IgD-negative memory B cell (primary cell): ENCODE measurements at regions not wholly inside any gene's neighbourhood (a gene's known extent, or its start where the extent isn't known, plus 50 kb on each side); places are given as distances from the start of the nearest gene placed in this dataset.

Experiments
- H3K27ac Mint-ChIP-seq, 3 donors: one replicate each; pipeline ENCODE4 v1.8.0; 2020 to 2022; ENCODE audit warnings: mild to moderate bottlenecking in 3 of 3, mixed read lengths in 3 of 3, moderate library complexity in 1 of 3
- H3K27me3 Mint-ChIP-seq: one replicate; pipeline ENCODE4 v1.8.0; 2021; ENCODE audit warnings: mixed read lengths
- H3K36me3 Mint-ChIP-seq: one replicate; pipeline ENCODE4 v1.8.0; 2020; ENCODE audit warnings: mild to moderate bottlenecking, mixed read lengths
- H3K4me1 Mint-ChIP-seq, 3 donors: one replicate each; pipeline ENCODE4 v1.8.0; 2020 to 2022; ENCODE audit warnings: mixed read lengths in 3 of 3, mild to moderate bottlenecking in 1 of 3
- H3K4me3 Mint-ChIP-seq, 4 donors: one replicate each; pipeline ENCODE4 v1.8.0; 2020 to 2022; ENCODE audit warnings: mild to moderate bottlenecking in 4 of 4, mixed read lengths in 4 of 4, moderate library complexity in 3 of 4
- H3K9me3 Mint-ChIP-seq, 3 donors: one replicate each; pipeline ENCODE4 v1.8.0; 2020 to 2021; ENCODE audit warnings: mixed read lengths in 3 of 3, mild to moderate bottlenecking in 1 of 3

DNA sequence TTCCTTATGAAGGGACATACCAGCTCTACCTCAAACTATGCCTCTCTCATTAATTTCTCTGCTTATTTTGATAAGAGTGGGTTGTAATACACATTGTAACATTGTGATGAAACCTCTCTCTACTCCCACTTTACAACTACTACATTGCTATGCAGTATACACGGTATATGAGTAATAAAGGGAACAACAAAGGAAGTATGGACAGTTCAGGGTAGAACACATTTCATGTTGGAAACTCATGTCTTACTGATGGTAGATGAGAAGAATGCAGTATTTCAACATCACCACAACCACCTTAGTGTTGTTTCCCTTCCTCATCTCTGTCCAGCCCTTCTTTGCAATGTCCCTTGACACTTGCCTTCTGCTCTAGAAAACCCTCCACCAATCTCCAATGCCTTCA lies 515.9 kb upstream of the CELF4 start:
- no peaks in the 10 kb centered on the region for H3K27me3 Mint-ChIP-seq
- H3K36me3 Mint-ChIP-seq, result no peaks in the 10 kb centered on the region
- no peaks in the 10 kb centered on the region for H3K4me1 Mint-ChIP-seq
- peaks cover 1 to 6% (median 3%) of the 10 kb centered on the region in 3 donors for H3K9me3 Mint-ChIP-seq
- no peak overlapping the region for H3K27ac Mint-ChIP-seq
- no peak overlapping the region for H3K4me3 Mint-ChIP-seq

DNA sequence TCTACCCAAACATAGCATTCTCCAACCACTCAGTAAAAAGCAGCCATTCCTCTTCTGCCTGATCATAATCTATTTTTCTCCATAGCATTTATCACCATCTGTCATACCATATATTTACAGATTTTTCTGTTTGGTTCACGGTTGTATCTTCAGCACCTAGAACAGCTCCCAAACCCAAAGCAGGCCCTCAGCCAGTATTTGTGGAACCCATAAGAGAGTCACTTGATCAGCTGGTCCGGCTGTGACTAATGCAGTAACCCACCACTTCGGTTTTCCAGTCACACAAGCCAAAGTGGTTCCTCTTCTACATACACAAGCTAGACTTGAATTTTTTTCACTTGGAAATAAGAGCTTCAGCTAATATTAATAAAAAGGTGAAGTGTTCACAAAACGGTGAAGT lies 511.6 kb upstream of the CELF4 start:
- H3K27ac Mint-ChIP-seq, result no peak overlapping the region
- no peak overlapping the region for H3K4me3 Mint-ChIP-seq
- H3K9me3 Mint-ChIP-seq, result peaks cover 0 to 11% (median 1%) of the 10 kb centered on the region in 3 donors
- peaks cover 1% of the 10 kb centered on the region for H3K36me3 Mint-ChIP-seq
- no peaks in the 10 kb centered on the region for H3K4me1 Mint-ChIP-seq
- no peaks in the 10 kb centered on the region for H3K27me3 Mint-ChIP-seq

DNA sequence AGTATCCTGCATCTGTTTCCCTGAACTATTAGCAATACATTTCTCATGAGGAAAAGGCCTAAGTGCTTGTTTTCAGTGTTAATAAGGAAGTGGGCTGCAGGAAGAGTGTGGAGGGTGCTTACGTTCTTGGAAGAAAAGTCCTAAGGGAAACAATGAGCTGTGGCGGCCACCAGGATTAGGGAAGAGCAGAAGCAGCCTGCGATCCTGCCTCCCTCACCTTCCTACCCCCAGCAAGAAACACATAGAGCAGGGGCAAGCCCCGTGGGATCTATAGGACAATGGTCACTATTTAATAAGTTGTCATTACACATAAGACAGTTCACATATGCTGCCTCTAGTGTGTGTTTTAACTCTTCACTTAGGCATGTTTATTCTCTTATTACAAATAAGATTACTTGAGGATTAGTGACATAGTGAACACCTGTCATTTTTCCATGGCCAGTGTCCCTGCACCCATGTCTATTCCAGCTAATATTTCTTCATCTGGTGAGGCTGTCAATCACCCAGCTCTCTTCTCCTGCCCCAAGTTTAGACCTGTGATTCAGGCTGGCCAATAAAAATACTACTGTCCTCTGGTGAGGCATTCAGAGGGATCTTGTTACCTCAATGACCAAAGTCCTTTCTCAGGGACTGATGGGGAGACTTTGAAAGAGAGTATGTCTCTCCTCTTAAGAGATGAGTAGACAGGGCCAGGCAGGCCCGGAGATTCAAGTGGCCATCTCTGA lies 510.9 kb upstream of the CELF4 start:
- H3K4me3 Mint-ChIP-seq, result no peak overlapping the region
- H3K9me3 Mint-ChIP-seq, result peaks cover 0 to 11% (median 1%) of the 10 kb centered on the region in 3 donors
- H3K27me3 Mint-ChIP-seq, result no peaks in the 10 kb centered on the region
- H3K27ac Mint-ChIP-seq, result no peak overlapping the region
- H3K36me3 Mint-ChIP-seq, result peaks cover 1% of the 10 kb centered on the region
- no peaks in the 10 kb centered on the region for H3K4me1 Mint-ChIP-seq

DNA sequence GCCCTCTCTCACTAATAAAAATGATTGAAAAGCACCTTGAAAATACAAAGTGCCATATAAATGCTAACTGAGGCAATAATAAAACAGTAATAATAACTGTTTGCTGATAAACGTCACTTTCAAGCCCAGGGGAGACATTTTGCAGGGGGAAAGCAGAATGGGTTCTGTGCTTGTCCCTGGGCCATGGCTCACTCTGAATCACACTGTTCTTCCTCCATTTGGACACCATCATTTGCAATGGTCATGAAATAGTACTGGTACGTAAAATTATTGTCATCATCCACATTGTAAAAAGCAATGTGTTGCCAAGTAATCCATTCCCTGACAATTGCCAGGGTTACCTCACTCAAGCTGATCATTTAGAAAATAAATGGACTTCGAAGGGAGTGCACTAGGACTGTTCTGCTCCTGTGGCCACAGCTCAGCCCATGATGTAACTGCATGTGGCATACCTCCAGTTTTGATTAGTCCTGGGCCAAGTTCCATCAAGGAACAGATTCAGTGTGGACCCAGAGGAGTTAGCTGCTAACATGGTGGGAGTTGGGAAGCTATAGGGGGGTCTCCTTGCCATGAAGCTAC lies 508.8 kb upstream of the CELF4 start:
- no peaks in the 10 kb centered on the region for H3K4me1 Mint-ChIP-seq
- H3K4me3 Mint-ChIP-seq, result no peak overlapping the region
- no peaks in the 10 kb centered on the region for H3K27me3 Mint-ChIP-seq
- peaks cover 1 to 14% (median 3%) of the 10 kb centered on the region in 3 donors for H3K9me3 Mint-ChIP-seq
- no peak overlapping the region for H3K27ac Mint-ChIP-seq
- H3K36me3 Mint-ChIP-seq, result peaks cover 1% of the 10 kb centered on the region

DNA sequence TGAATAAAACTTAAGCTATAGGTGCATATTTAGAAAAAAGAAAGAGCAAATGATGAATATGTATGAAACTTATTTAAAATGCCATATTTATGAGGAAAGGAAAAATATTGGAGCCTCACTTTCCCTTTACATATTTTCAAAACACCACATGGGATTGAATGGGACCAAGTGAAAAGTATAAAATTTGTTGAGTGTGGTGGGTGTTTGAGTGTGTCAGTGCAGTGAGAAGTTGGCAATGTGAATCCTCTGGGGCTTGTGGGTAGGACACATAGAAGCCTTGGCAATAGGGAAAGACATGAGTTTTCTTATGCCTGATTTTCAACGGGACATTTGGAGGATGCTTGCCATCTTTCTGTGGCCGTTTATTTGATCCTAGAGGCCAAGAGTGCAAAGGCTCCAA lies 502.2 kb upstream of the CELF4 start:
- H3K9me3 Mint-ChIP-seq, result peaks cover 2 to 24% (median 7%) of the 10 kb centered on the region in 3 donors
- no peaks in the 10 kb centered on the region for H3K4me1 Mint-ChIP-seq
- no peak overlapping the region for H3K4me3 Mint-ChIP-seq
- no peak overlapping the region for H3K27ac Mint-ChIP-seq
- no peaks in the 10 kb centered on the region for H3K27me3 Mint-ChIP-seq
- H3K36me3 Mint-ChIP-seq, result no peaks in the 10 kb centered on the region

DNA sequence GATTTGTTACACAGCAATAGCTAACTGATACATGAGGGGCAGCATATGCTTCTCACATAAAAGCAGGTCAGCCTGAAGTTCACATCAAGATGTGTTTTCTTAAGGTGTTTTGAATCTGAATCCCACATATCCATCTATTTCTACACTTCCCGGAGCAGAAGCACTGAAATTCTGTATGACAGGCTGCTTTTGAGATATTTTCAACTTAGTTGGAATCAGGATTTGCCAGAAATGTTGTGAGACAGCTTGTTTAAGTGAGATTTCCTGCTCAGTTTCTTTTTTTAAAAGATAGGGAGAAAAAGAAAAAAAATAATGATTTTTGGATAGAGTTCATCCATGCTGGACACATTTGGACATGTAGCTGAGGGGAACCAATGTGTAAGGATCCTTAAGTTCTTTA lies 501.5 kb upstream of the CELF4 start:
- no peaks in the 10 kb centered on the region for H3K27me3 Mint-ChIP-seq
- H3K9me3 Mint-ChIP-seq, result peaks cover 2 to 19% (median 7%) of the 10 kb centered on the region in 3 donors
- H3K27ac Mint-ChIP-seq, result no peak overlapping the region
- H3K36me3 Mint-ChIP-seq, result no peaks in the 10 kb centered on the region
- no peak overlapping the region for H3K4me3 Mint-ChIP-seq
- no peaks in the 10 kb centered on the region for H3K4me1 Mint-ChIP-seq

DNA sequence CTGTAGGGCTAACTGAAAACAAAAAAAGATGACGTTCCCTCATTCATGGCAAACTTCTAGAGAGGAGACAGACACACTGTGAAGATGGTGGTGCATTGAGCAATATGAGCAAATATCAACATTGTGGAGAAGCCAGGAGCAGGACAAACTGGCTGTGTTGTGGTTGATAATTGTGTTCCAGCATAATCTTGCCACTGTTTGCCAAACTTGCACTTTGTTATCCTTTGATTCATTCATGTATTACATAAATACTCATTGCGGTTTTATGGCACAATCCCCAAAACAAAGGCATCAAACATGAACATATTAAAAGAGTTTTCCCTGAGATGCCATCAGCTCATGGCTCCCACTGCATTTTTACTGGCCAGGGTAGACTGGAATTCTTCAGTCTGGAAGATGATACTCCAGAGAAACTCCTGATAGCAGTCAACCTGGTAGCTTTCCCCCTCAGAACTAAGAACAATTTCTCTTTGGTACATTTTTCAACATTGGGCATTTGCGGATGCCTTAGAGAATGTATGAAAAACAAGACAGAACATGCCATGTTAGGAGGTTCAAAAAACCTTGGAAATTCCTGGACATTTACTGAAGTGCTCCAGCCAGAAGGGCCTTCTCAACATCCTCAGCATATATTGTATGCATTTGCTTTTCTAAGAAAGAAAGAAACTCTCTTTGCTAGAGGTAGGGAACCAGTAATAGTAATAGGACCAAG lies 487.4 kb upstream of the CELF4 start:
- H3K27ac Mint-ChIP-seq, result no peak overlapping the region
- H3K4me1 Mint-ChIP-seq, result peaks cover 0 to 1% (median 0%) of the 10 kb centered on the region in 3 donors
- no peaks in the 10 kb centered on the region for H3K27me3 Mint-ChIP-seq
- no peak overlapping the region for H3K4me3 Mint-ChIP-seq
- peaks cover 0 to 12% (median 3%) of the 10 kb centered on the region in 3 donors for H3K9me3 Mint-ChIP-seq
- no peaks in the 10 kb centered on the region for H3K36me3 Mint-ChIP-seq

DNA sequence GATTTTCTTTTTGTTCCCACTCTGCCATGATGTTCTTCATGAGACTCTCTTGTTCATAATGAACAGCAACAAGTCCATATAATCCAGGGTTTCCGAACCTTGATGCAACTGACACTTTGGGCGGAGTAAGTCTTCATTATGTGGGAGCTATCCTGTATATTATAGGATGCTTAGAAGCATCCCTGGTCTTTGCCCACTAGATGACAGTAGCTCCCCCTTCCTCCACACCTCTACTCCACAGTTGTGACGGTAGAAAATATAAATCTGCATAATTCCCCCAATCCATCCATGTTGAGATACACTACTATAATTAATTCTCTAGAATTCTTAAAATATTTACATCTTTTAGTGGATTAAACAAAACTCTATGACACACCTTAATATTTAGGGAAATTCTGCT lies 482.2 kb upstream of the CELF4 start:
- H3K27ac Mint-ChIP-seq, result no peak overlapping the region
- H3K4me3 Mint-ChIP-seq, result no peak overlapping the region
- H3K36me3 Mint-ChIP-seq, result no peaks in the 10 kb centered on the region
- H3K4me1 Mint-ChIP-seq, result peaks cover 0 to 1% (median 0%) of the 10 kb centered on the region in 3 donors
- H3K9me3 Mint-ChIP-seq, result peaks cover 1 to 12% (median 8%) of the 10 kb centered on the region in 3 donors
- no peaks in the 10 kb centered on the region for H3K27me3 Mint-ChIP-seq

DNA sequence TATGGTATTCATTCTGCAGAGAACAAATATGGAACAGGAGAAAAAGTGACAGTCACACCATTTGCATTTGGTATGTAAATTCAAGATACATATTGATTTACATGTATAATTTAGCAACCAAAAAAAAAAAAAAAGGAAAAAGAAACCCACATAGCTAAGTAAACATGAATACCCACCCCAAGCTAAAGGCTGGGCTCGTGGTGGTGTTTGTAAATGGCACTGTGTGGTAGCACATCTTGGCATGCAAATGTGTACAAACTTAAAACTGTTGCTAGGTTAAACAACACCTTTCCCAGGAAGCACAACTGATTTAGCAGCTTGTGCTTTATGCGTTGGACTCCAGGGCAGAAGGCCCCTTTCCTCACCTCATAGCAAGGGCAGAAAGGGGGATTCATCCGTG lies 481.1 kb upstream of the CELF4 start:
- no peak overlapping the region for H3K4me3 Mint-ChIP-seq
- no peaks in the 10 kb centered on the region for H3K36me3 Mint-ChIP-seq
- H3K27ac Mint-ChIP-seq, result no peak overlapping the region
- H3K9me3 Mint-ChIP-seq, result peaks cover 1 to 12% (median 8%) of the 10 kb centered on the region in 3 donors
- no peaks in the 10 kb centered on the region for H3K27me3 Mint-ChIP-seq
- H3K4me1 Mint-ChIP-seq, result peaks cover 0 to 1% (median 0%) of the 10 kb centered on the region in 3 donors

DNA sequence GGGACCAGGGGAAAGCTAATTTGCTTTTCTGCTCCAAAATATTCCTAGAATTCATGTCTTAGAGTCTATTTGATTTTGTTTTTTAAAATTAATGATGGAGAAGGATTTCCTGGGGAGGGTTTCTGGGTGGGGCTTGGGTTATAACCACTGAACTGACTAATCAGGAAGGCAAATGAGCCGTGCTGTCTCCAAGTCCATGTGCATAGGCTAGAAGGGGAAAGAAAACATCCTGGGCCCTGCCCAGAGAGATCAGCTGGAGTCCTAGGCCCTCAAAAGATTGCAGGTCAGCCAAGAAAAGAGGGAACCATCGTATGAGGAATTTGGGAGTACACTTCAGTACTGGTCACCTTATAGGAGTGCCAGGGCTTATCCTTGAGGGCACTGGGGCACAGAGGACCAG lies 480.2 kb upstream of the CELF4 start:
- Mint-ChIP-seq H3K36me3 (no peaks in the 10 kb centered on the region), H3K9me3 (peaks cover 1 to 12% (median 5%) of the 10 kb centered on the region in 3 donors), H3K4me3 (no peak overlapping the region), H3K27ac (no peak overlapping the region), H3K27me3 (no peaks in the 10 kb centered on the region), H3K4me1 (peaks cover 0 to 1% (median 0%) of the 10 kb centered on the region in 3 donors)

DNA sequence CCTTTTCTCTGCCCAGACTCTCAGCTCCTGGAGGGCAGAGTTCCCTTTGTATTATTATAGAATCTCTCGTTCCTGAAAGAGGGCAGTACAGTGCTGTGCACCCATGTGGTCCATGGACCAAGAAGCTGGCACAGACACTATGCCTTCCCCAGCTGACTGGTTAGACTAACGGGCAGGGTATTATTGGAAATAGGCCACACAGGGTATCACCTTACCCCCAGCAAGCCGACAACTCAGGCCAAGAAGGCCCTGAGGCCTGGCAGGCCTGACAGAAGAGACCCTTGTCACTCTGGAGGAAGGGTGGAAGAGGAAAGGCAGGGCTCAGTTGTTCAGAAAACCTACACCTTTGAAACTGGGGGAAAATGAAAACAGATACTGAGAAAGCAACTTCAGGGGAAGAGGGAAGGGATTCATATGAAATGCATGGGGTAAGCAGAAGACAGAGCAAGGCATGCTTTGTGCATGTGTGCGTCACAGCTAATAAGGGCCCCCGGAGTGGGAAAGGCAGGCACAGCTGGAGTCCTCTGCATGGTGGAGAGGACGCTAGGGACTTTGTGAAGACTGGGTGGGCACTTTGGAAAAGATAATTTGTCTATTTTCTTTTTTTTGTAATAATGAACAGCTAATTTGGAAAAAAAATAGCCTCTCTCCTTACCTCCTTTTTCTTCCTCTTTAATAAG lies 476.8 kb upstream of the CELF4 start:
- Mint-ChIP-seq H3K9me3 (peaks cover 1 to 8% (median 7%) of the 10 kb centered on the region in 3 donors), H3K27me3 (no peaks in the 10 kb centered on the region), H3K36me3 (no peaks in the 10 kb centered on the region), H3K27ac (no peak overlapping the region), H3K4me1 (no peaks in the 10 kb centered on the region), H3K4me3 (peak overlapping the region in 1 of 4 donors; percentile 26)

DNA sequence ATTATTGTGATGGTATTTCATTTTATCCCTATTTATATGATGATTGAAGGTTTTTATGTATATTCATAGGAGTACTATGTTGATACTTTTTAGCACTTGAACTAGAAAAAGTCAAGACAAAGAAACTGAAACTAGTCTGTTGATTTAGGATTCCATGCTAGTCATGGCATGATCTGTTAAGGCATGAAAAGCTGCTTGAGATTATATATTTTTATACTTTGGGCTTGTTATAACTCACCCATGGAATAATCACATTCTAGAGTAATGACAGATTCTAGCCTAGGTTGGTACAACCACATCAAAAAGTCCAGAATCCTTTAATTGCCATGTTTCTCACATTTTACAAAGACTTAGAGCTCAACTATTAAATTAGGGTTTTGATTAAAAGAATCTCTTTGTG lies 472.6 kb upstream of the CELF4 start:
- no peaks in the 10 kb centered on the region for H3K4me1 Mint-ChIP-seq
- H3K27ac Mint-ChIP-seq, result no peak overlapping the region
- H3K27me3 Mint-ChIP-seq, result no peaks in the 10 kb centered on the region
- H3K9me3 Mint-ChIP-seq, result peaks cover 0 to 10% (median 6%) of the 10 kb centered on the region in 3 donors
- no peak overlapping the region for H3K4me3 Mint-ChIP-seq
- H3K36me3 Mint-ChIP-seq, result no peaks in the 10 kb centered on the region

DNA sequence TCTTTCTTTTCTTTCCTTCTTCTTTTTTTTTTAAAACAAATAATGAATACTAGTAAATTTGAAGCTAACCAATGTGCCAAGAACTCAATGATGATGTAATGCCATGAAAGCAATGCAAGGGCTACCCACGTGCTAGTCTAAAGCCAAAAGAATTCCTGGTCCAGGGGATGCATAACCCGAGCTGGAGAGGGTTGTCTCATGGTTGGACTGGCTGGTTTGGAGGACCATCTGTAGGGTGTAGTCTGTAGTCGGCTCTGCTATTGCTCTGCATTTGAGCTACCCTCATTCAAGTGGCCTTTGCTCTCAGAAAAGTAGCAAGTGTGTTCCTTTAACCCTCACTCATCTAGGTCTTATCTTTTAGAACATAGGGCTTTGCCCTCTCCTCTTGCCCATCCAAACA lies 469.6 kb upstream of the CELF4 start:
- no peaks in the 10 kb centered on the region for H3K27me3 Mint-ChIP-seq
- H3K4me3 Mint-ChIP-seq, result no peak overlapping the region
- no peaks in the 10 kb centered on the region for H3K36me3 Mint-ChIP-seq
- H3K9me3 Mint-ChIP-seq, result peaks cover 2 to 10% (median 6%) of the 10 kb centered on the region in 3 donors
- H3K27ac Mint-ChIP-seq, result no peak overlapping the region
- no peaks in the 10 kb centered on the region for H3K4me1 Mint-ChIP-seq

DNA sequence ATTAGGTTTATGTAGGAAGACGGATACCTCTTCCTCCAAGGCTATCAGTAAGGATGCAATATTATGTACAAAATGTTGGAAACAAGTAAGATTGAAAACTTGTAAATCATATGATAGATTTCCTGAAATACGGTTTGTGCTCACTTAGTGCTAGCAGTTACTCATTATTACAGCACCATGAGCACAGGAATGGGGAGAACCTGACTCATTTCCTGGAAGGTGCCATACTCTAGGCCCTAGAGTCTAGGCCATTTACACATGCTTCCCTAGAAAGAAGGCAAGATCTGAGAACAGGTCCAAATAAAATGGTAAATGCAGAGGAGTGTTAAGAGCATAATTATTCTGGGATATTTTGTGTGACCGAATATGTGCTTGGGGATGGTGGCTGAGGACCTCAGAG lies 467.7 kb upstream of the CELF4 start:
- H3K36me3 Mint-ChIP-seq, result no peaks in the 10 kb centered on the region
- no peak overlapping the region for H3K27ac Mint-ChIP-seq
- H3K4me3 Mint-ChIP-seq, result no peak overlapping the region
- peaks cover 2 to 8% (median 6%) of the 10 kb centered on the region in 3 donors for H3K9me3 Mint-ChIP-seq
- no peaks in the 10 kb centered on the region for H3K27me3 Mint-ChIP-seq
- no peaks in the 10 kb centered on the region for H3K4me1 Mint-ChIP-seq

DNA sequence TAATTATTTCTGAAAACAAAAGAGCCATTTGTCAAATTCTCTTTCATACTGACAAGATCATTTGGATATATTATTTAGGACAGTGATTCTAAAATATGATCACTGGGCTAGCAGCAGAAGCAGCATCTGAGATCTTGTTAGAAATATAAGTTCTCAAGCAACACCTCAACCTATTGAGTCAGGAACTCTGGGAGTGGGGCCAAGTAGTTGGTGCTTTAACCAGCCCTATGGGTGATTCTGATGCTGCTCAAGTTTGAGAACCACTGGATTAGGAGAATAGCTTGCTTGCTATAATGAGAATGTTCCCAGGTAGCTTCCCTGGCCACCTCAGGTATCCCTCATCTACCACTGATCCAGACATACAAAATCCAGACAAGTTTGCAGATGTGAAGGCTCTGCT lies 466.9 kb upstream of the CELF4 start:
- H3K27me3 Mint-ChIP-seq, result no peaks in the 10 kb centered on the region
- no peaks in the 10 kb centered on the region for H3K4me1 Mint-ChIP-seq
- H3K36me3 Mint-ChIP-seq, result no peaks in the 10 kb centered on the region
- H3K27ac Mint-ChIP-seq, result no peak overlapping the region
- no peak overlapping the region for H3K4me3 Mint-ChIP-seq
- peaks cover 2 to 9% (median 6%) of the 10 kb centered on the region in 3 donors for H3K9me3 Mint-ChIP-seq
